Aorta (tissue), 5 donors: ENCODE measurements at regions not wholly inside any gene's neighbourhood (a gene's known extent, or its start where the extent isn't known, plus 50 kb on each side); places are given as distances from the start of the nearest gene placed in this dataset.

Source experiments
- ATAC-seq: fragments of 200-7000 bp; cut with Tn5 transposase; one replicate; pipeline ENCODE4 v1.9.1; 2022; ENCODE audit warnings: moderate library complexity; ENCODE audit not compliant: low FRiP score
- DNase-seq, 2 donors: peaks; one replicate each; pipeline ENCODE4 v3.0.0-alpha.2; 2020
- H3K27ac ChIP-seq, 2 donors: one replicate each; pipeline ENCODE4 v1.5.1; 2013; ENCODE audit warnings: low read length in 2 of 2, mild to moderate bottlenecking in 2 of 2, moderate library complexity in 2 of 2, control low read depth in 1 of 2, inconsistent platforms in 1 of 2, low read depth in 1 of 2
- H3K27me3 ChIP-seq, 2 donors: one replicate each; pipeline ENCODE4 v1.6.1; 2013; ENCODE audit warnings: control low read depth in 1 of 2, low read length in 1 of 2, mild to moderate bottlenecking in 1 of 2, moderate library complexity in 1 of 2; ENCODE audit not compliant: insufficient read depth in 2 of 2, control insufficient read depth in 1 of 2
- H3K36me3 ChIP-seq, 2 donors: one replicate each; pipeline ENCODE4 v1.6.1; 2013; ENCODE audit warnings: control low read depth in 1 of 2, low read length in 1 of 2, mild to moderate bottlenecking in 1 of 2; ENCODE audit not compliant: insufficient read depth in 2 of 2, control insufficient read depth in 1 of 2
- H3K4me1 ChIP-seq, 2 donors: one replicate each; pipeline ENCODE4 v1.6.1; 2013; ENCODE audit warnings: low read length in 2 of 2, control low read depth in 1 of 2, mild to moderate bottlenecking in 1 of 2, moderate library complexity in 1 of 2; ENCODE audit not compliant: insufficient read depth in 2 of 2, control insufficient read depth in 1 of 2
- H3K4me3 ChIP-seq, 2 donors: one replicate each; pipeline ENCODE4 v1.5.1; 2013; ENCODE audit warnings: low read length in 2 of 2, control low read depth in 1 of 2, mild to moderate bottlenecking in 1 of 2
- H3K9me3 ChIP-seq: one replicate; pipeline ENCODE4 v1.6.1; 2013; ENCODE audit warnings: mild to moderate bottlenecking, low read length; ENCODE audit not compliant: control insufficient read depth
- WGBS, 2 donors: extraction: QIAGEN DNeasy Blood & Tissue Kit; methylation state at CpG; one replicate each; pipeline ENCODE4 v1.1.7; 2013; 5-methylcytosine and 5-hydroxymethylcytosine counted together
- intact Hi-C, 2 donors: fragments of 100-400 bp; cut with DNase I; formaldehyde crosslinking; loops; one replicate each; pipeline versions ENCODE4 v1.14.2 to v1.15.0; 2022
- donor health status: healthy with polysubstance abuse.
- donor health status: Bipolar disorder and iron deficiency.
- donor health status: DM: no; HTN: no; CAD: no.
- donor health status: DM: no; HTN: no; CAD: no.
- donor health status: DM: yes; HTN: yes; CAD: no.

DNA sequence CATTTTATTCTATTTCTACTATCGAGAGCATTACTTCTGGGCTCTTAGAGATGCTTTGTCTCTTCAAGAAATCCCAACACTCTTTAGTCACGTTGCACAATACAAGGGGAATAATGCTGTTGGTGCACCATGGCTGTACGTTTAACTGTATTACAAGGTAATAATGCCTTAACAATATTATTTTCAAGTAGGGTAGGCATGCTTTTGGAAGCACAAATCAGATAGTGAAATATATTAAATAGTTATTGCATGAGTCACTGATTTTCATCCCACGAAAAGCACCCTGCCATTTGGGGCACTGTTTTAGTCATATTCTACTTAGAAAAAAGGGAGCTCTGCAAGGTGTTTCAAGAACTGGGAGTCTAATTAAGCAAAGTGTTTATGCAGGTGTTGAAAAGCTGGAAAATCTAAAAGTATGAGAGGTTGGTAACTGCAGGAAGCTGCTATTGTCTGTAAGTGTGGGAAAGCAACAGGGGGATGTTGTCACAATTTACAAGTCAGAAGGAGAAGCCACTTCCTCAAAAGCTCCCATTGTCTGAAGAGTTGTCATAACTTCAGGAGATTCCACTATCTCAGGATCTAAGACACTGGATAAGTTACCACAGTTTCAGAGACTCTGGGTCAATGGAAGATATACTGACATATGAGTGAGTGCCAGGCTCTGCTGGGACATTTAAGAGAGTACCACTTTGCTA, 218.2 kb downstream of the JRKL start:
- Histone ChIP-seq H3K27me3 (no peaks in the 10 kb centered on the region), H3K27ac (no peak overlapping the region), H3K36me3 (no peaks in the 10 kb centered on the region), H3K4me3 (no peak overlapping the region), H3K9me3 (no peaks in the 10 kb centered on the region), H3K4me1 (no peaks in the 10 kb centered on the region)
- WGBS, 2 donors = 46 to 48% methylated on average over 4 of the region's 4 CpGs
- intact Hi-C loops = no loop called here
- ATAC-seq = no peak
- no peak for DNase-seq

DNA sequence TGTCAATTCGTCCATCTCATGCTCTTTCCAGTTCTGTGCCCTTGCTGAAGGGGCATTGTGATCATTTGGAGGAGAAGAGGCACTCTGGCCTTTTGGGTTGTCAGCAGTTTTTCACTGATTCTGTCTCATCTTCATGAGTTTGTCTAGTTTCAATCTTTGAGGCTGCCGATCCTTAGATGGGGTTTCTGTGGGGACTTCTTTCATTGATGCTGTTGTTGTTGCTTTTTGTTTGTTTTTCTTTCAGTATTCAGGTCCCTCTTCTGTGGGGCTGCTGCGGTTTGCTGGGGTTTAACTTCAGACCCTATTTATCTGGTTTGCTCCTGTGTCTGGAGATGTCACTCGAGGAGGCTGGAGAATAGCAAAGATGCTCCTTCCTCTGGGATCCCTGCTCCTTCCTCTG, 224.3 kb downstream of the JRKL start:
- no peak for ATAC-seq
- no peak overlapping the region for H3K4me3 ChIP-seq
- DNase-seq = no peak
- no peaks in the 10 kb centered on the region for H3K4me1 ChIP-seq
- no peaks in the 10 kb centered on the region for H3K27me3 ChIP-seq
- no peaks in the 10 kb centered on the region for H3K9me3 ChIP-seq
- intact Hi-C loops = no loop called here
- no peaks in the 10 kb centered on the region for H3K36me3 ChIP-seq
- no peak overlapping the region for H3K27ac ChIP-seq
- 79 to 81% methylated on average over 4 of the region's 4 CpGs for WGBS, 2 donors

DNA sequence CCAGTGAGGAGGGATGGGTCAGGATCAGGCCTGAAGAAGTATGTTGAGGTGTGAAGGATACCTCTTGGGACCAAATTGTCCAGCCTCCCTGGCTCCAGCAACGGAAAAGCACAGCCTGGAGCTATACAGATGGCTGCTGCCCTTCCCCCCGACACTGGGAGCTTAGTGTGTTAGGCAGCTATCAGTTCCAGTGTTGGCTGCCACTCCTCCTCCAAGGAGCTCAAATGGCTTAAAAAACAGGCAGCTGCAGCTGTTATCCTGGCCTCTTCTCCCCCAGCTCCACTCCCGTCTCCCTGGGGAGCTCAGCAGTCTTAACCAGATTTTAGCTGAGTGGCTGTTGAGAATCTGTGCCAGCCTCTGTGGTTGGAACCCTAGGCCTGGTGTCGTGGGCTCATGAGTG, 225.0 kb downstream of the JRKL start:
- no peaks in the 10 kb centered on the region for H3K4me1 ChIP-seq
- no peak overlapping the region for H3K4me3 ChIP-seq
- ATAC-seq (no peak), DNase-seq (no peak)
- intact Hi-C loops = no loop called here
- H3K27ac ChIP-seq = no peak overlapping the region
- H3K36me3 ChIP-seq = no peaks in the 10 kb centered on the region
- no peaks in the 10 kb centered on the region for H3K27me3 ChIP-seq
- H3K9me3 ChIP-seq = no peaks in the 10 kb centered on the region
- 59% methylated on average over 4 of the region's 4 CpGs for WGBS, 2 donors

DNA sequence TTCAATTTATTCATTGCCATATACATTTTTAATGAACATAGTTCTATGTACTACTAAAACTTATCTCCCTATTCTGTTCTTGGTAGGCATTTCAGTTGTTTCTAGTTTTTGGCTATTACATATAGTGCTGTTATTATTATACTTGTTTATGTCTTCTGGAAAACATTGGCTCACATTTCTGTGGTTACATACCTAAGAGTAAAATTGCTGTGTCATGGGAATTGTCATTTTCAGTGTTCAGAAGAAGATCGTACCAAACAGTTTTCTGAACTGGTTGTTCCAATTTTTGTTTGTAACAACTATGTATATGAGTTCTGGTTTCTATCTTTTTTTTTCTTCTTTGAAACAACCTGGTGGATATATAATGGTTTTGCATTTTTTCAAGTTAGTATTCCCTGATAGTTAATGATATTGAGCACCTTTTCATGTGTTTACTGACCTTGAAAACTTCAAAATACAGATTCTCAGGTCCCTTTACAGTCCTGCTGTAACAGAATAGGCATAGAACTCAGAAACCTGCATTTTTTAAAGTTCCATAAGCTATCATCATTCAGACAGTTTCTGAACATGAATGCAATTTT, 230.7 kb downstream of the JRKL start:
- DNase-seq = no peak
- H3K27ac ChIP-seq = no peak overlapping the region
- no peaks in the 10 kb centered on the region for H3K9me3 ChIP-seq
- H3K4me1 ChIP-seq = peaks cover 0 to 2% of the 10 kb centered on the region in 2 donors
- no peak for ATAC-seq
- H3K4me3 ChIP-seq = no peak overlapping the region
- H3K36me3 ChIP-seq = no peaks in the 10 kb centered on the region
- WGBS, 2 donors = 58 to 77% methylated on average over 1 of the region's 1 CpG
- no peaks in the 10 kb centered on the region for H3K27me3 ChIP-seq
- intact Hi-C loops = no loop called here

DNA sequence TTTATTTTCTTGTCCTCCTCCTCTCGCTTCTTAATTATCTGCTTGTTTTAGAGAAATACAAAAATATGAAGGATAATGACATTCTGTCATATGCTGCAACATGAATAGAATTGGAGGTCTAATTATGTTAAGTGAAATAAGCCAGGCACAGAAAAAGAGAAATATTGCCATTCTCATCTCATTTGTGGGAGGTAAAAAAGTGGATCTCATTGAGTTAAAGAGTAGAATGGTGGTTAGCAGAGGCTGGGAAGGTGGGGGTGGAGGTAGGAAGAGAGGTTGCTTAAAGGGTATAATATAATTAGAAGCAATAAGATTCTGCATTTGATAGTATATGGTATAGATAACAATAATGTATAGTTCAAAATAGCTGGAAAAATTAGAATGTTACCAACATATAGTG, 231.3 kb downstream of the JRKL start:
- 65% methylated on average over 1 of the region's 1 CpG for WGBS, 2 donors
- Histone ChIP-seq H3K9me3 (no peaks in the 10 kb centered on the region), H3K27me3 (no peaks in the 10 kb centered on the region), H3K27ac (no peak overlapping the region), H3K36me3 (no peaks in the 10 kb centered on the region), H3K4me3 (no peak overlapping the region), H3K4me1 (peaks cover 0 to 2% of the 10 kb centered on the region in 2 donors)
- ATAC-seq (no peak), DNase-seq (no peak)
- intact Hi-C loops = no loop called here

DNA sequence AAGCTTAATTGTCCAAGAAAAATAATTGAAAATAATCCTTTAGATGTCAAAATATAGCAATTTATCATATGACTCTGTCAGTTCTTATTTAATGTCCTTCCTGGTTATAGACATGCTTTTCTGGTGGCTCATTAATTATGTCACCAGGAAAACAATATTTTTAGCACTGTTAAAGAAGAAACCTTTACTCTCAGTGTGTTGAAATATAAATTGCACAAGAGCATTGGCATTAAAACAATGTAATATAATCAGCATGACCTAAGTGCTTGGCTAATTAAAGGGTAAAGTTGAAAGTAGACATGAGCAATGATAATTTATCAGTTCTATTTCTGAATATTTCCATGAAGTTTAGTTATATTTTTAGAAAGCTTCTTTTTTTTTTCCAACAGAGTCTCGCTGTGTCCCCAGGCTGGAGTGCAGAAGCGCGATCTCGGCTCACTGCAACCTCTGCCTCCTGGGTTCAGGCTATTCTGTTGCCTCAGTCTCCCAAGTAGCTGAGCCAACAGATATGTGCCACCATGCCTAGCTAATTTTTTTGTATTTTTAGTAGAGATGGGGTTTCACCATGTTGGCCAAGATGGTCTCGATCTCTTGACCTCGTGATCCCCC, 232.3 kb downstream of the JRKL start:
- H3K27me3 ChIP-seq = no peaks in the 10 kb centered on the region
- no peak overlapping the region for H3K4me3 ChIP-seq
- H3K9me3 ChIP-seq = no peaks in the 10 kb centered on the region
- intact Hi-C loops = no loop called here
- DNase-seq = no peak
- no peaks in the 10 kb centered on the region for H3K36me3 ChIP-seq
- WGBS, 2 donors = 43 to 44% methylated on average over 6 of the region's 6 CpGs
- ATAC-seq = no peak
- H3K27ac ChIP-seq = no peak overlapping the region
- H3K4me1 ChIP-seq = peaks cover 0 to 2% of the 10 kb centered on the region in 2 donors

DNA sequence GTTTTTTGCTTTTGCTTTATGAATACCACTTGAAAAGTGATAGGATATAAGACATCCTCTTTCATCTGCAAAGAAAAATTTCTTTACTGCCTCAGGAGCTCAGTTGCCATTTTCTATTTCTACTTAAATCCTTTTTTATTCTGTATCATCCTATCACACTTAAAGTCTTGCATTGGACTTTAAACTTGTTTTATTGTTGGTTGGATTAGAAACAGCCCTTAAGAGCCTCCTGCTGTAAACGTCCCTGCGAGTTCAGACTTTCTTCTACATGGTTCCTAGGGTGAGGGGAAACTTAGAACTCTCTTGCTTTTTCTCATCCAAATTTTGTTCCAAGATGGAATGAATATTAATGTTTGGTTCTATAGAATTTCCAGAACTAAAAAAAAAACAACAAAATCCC, 234.3 kb downstream of the JRKL start:
- Histone ChIP-seq H3K36me3 (no peaks in the 10 kb centered on the region), H3K27me3 (no peaks in the 10 kb centered on the region), H3K9me3 (no peaks in the 10 kb centered on the region), H3K27ac (no peak overlapping the region), H3K4me1 (peaks cover 0 to 2% of the 10 kb centered on the region in 2 donors), H3K4me3 (no peak overlapping the region)
- intact Hi-C loops = no loop called here
- DNase-seq (no peak), ATAC-seq (no peak)
- 69 to 77% methylated on average over 2 of the region's 2 CpGs for WGBS, 2 donors

DNA sequence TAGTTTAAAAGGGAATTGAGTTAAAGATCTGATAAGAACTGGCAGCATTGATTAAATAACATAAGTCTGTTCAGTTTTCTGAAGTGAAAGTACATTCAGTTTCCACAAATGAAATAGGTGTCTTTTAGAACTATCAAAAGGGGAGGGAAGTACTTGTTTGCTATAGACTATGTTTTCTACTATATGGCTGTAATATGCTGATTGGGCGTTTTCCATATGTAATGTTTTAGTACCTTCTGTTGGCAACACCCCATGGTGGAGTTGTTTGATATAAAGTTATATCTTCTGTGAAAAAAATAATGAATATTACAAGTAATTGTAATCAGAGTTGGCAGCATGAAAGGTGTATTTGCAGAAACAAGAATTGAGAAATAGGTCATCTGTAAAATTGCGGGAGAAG, 237.6 kb downstream of the JRKL start:
- H3K4me3 ChIP-seq = no peak overlapping the region
- H3K9me3 ChIP-seq = no peaks in the 10 kb centered on the region
- H3K27ac ChIP-seq = no peak overlapping the region
- 84 to 90% methylated on average over 2 of the region's 2 CpGs for WGBS, 2 donors
- H3K4me1 ChIP-seq = no peaks in the 10 kb centered on the region
- H3K36me3 ChIP-seq = no peaks in the 10 kb centered on the region
- DNase-seq = no peak
- H3K27me3 ChIP-seq = no peaks in the 10 kb centered on the region
- ATAC-seq = no peak
- intact Hi-C loops = no loop called here

DNA sequence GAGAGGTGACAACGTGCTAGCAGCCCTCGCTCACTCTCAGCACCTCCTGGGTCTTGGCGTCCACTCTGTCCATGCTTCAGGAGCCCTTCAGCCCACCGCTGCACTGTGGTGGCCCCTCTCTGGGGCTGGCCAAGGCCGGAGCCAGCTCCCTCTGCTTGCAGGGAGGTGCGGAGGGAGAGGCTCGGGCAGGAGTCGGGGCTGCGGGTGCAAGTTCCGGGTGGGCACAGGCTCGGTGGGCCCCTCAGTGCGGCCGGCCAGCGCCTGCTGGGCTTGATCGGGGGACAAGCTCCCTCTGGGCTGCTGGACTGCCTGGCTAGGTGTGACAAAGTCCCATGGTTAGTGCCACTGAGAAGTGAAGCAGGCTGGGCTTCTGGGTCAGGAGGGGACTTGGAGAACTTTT, 245.8 kb downstream of the JRKL start:
- ATAC-seq (no peak), DNase-seq (peak in 1 of 2 donors; percentile 67)
- Histone ChIP-seq H3K9me3 (peaks cover 2% of the 10 kb centered on the region), H3K4me3 (no peak overlapping the region), H3K27me3 (no peaks in the 10 kb centered on the region), H3K4me1 (no peaks in the 10 kb centered on the region), H3K36me3 (no peaks in the 10 kb centered on the region), H3K27ac (no peak overlapping the region)
- intact Hi-C loops = no loop called here
- 90 to 93% methylated on average over 15 of the region's 15 CpGs for WGBS, 2 donors
